ENCODE measurements at regions not wholly inside any gene's neighbourhood (a gene's known extent, or its start where the extent isn't known, plus 50 kb on each side); places are given as distances from the start of the nearest gene placed in this dataset.

GRCh38 chr14:83164016-83164415 is 1630.4 kb upstream of the SEL1L start:
- TF ChIP-seq ZFX (IDR thresholded peaks at IDR 0.05; ENCODE audit: borderline replicate concordance), result no peak
- TF ChIP-seq CTCF (IDR thresholded peaks at IDR 0.05), result no peak

Data from 22Rv1 (cell line).